Liver (tissue), 8 donors: ENCODE measurements at regions not wholly inside any gene's neighbourhood (a gene's known extent, or its start where the extent isn't known, plus 50 kb on each side); places are given as distances from the start of the nearest gene placed in this dataset.

Experiments
- DNase-seq: peaks from one replicate; pipeline ENCODE4 v3.0.0-alpha.2; 2017; ENCODE audit warnings: low spot score
- H3K27ac ChIP-seq, 2 donors: one replicate each; pipeline ENCODE4 v1.7.0; 2013; ENCODE audit warnings: inconsistent platforms in 2 of 2, low read length in 2 of 2, control low read depth in 1 of 2, low read depth in 1 of 2, mild to moderate bottlenecking in 1 of 2
- H3K27me3 ChIP-seq, 4 donors: one replicate each; pipeline versions ENCODE4 v1.6.1 to v1.7.0; 2013; ENCODE audit warnings: low read length in 3 of 4, inconsistent platforms in 1 of 4, mild to moderate bottlenecking in 1 of 4, moderate library complexity in 1 of 4; ENCODE audit not compliant: control insufficient read depth in 4 of 4, insufficient read depth in 4 of 4
- H3K36me3 ChIP-seq, 4 donors: one replicate each; pipeline versions ENCODE4 v1.6.1 to v1.7.0; 2013; ENCODE audit warnings: low read length in 3 of 4, mild to moderate bottlenecking in 3 of 4, low read depth in 1 of 4, moderate library complexity in 1 of 4; ENCODE audit not compliant: control insufficient read depth in 4 of 4, insufficient read depth in 3 of 4
- H3K4me1 ChIP-seq, 4 donors: one replicate each; pipeline versions ENCODE4 v1.6.1 to v1.7.0; 2013; ENCODE audit warnings: low read length in 3 of 4, mild to moderate bottlenecking in 3 of 4, moderate library complexity in 1 of 4; ENCODE audit not compliant: control insufficient read depth in 4 of 4, insufficient read depth in 4 of 4
- H3K4me3 ChIP-seq, 3 donors: one replicate each; pipeline versions ENCODE4 v1.6.1 to v1.7.0; 2013; ENCODE audit warnings: low read length in 3 of 3, control low read depth in 1 of 3, low read depth in 1 of 3, mild to moderate bottlenecking in 1 of 3
- H3K9ac ChIP-seq, 2 donors: one replicate each; pipeline ENCODE4 v1.7.0; 2013; ENCODE audit warnings: low read length in 2 of 2, mild to moderate bottlenecking in 2 of 2, moderate library complexity in 2 of 2, control low read depth in 1 of 2, low read depth in 1 of 2
- H3K9me3 ChIP-seq, 4 donors: one replicate each; pipeline versions ENCODE4 v1.6.1 to v1.7.0; 2013; ENCODE audit warnings: low read length in 3 of 4; ENCODE audit not compliant: control insufficient read depth in 4 of 4
- ATF3 ChIP-seq: IDR thresholded peaks from 2 replicates; pipeline ENCODE4 v1.6.1; 2016; ENCODE audit warnings: antibody characterized with exemption
- CTCF ChIP-seq: fragments of 150-350 bp; IDR thresholded peaks from 2 replicates; pipeline ENCODE4 v1.5.1; 2017; ENCODE audit warnings: improper control_type of control experiment, low read depth, low read length; ENCODE audit not compliant: missing input control
- EGR1 ChIP-seq, 2 donors: IDR thresholded peaks; 2 replicates each; pipeline ENCODE4 v1.6.1; 2016 to 2018; ENCODE audit warnings: antibody characterized with exemption in 2 of 2, low read depth in 2 of 2
- FOXA1 ChIP-seq: IDR thresholded peaks from 2 replicates; pipeline ENCODE4 v1.6.1; 2016; ENCODE audit warnings: antibody characterized with exemption
- FOXA2 ChIP-seq: IDR thresholded peaks from 2 replicates; pipeline ENCODE4 v1.6.1; 2016; ENCODE audit warnings: antibody characterized with exemption
- GABPA ChIP-seq, 2 donors: IDR thresholded peaks in 1 of 2; conservative IDR thresholded peaks in 1 of 2; 2 replicates each; pipeline ENCODE4 v1.6.1; 2016; ENCODE audit warnings: antibody characterized with exemption in 2 of 2, mild to moderate bottlenecking in 1 of 2, moderate library complexity in 1 of 2
- HNF4A ChIP-seq, 2 donors: conservative IDR thresholded peaks; 2 replicates each; pipeline ENCODE4 v1.6.1; 2016; ENCODE audit warnings: antibody characterized with exemption in 2 of 2, mild to moderate bottlenecking in 2 of 2
- HNF4G ChIP-seq: IDR thresholded peaks from 2 replicates; pipeline ENCODE4 v1.6.1; 2016; ENCODE audit warnings: antibody characterized with exemption
- JUND ChIP-seq, 2 donors: IDR thresholded peaks; 2 replicates each; pipeline ENCODE4 v1.6.1; 2016; ENCODE audit warnings: antibody characterized with exemption in 2 of 2
- MAX ChIP-seq: IDR thresholded peaks from 2 replicates; pipeline ENCODE4 v1.6.1; 2016; ENCODE audit warnings: antibody characterized with exemption
- NR2F2 ChIP-seq: IDR thresholded peaks from 2 replicates; pipeline ENCODE4 v1.6.1; 2016; ENCODE audit warnings: antibody characterized with exemption
- REST ChIP-seq: IDR thresholded peaks from 2 replicates; pipeline ENCODE4 v1.6.1; 2016; ENCODE audit warnings: antibody characterized with exemption, mild to moderate bottlenecking
- RXRA ChIP-seq, 2 donors: IDR thresholded peaks; 2 replicates each; pipeline ENCODE4 v1.6.1; 2017 to 2018; ENCODE audit warnings: antibody characterized with exemption in 2 of 2, mild to moderate bottlenecking in 1 of 2
- SP1 ChIP-seq: IDR thresholded peaks from 2 replicates; pipeline ENCODE4 v1.6.1; 2018; ENCODE audit warnings: antibody characterized with exemption, mild to moderate bottlenecking
- TAF1 ChIP-seq: conservative IDR thresholded peaks from 2 replicates; pipeline ENCODE4 v1.6.1; 2016; ENCODE audit warnings: antibody characterized with exemption, mild to moderate bottlenecking
- YY1 ChIP-seq: IDR thresholded peaks from 2 replicates; pipeline ENCODE4 v1.6.1; 2016; ENCODE audit warnings: antibody characterized with exemption, mild to moderate bottlenecking
- WGBS: extraction: QIAGEN DNeasy Blood & Tissue Kit; methylation state at CpG from one replicate; pipeline ENCODE4 v1.1.7; 2013; 5-methylcytosine and 5-hydroxymethylcytosine counted together
- donor health status: healthy.
- donor health status: healthy.
- donor health status: healthy.
- donor health status: healthy.
- donor health status: healthy.

- no peak for TF ChIP-seq JUND (IDR thresholded peaks at IDR 0.05)
Measured at GRCh38 chr22:27614650-27615007, 186.9 kb downstream of the MN1 start (continued).

GRCh38 chr22:27615408-27615807 lies 186.1 kb downstream of the MN1 start:
- peaks cover 0 to 7% (median 1%) of the 10 kb centered on the region in 4 donors for H3K9me3 ChIP-seq
- H3K9ac ChIP-seq, result no peak overlapping the region
- H3K36me3 ChIP-seq, result no peaks in the 10 kb centered on the region
- no peak overlapping the region for H3K27ac ChIP-seq
- H3K27me3 ChIP-seq, result peaks cover 0 to 9% (median 5%) of the 10 kb centered on the region in 4 donors
- 77% methylated on average over 12 of the region's 12 CpGs for WGBS
- no peak for TF ChIP-seq MAX
- no peak for TF ChIP-seq FOXA2
- TF ChIP-seq HNF4A (conservative IDR thresholded peaks at IDR 0.05), result no peak
- TF ChIP-seq TAF1, result no peak
- TF ChIP-seq REST, result no peak
- TF ChIP-seq YY1, result no peak
- no peak for TF ChIP-seq ATF3
- TF ChIP-seq CTCF, result no peak
- no peak for TF ChIP-seq SP1
- TF ChIP-seq GABPA (IDR thresholded peaks at IDR 0.05 in 1 of 2, conservative IDR thresholded peaks at IDR 0.05 in 1 of 2), result no peak
- TF ChIP-seq RXRA (IDR thresholded peaks at IDR 0.05), result no peak
- TF ChIP-seq NR2F2, result no peak
- TF ChIP-seq HNF4G, result no peak
- no peak for TF ChIP-seq FOXA1
- TF ChIP-seq JUND (IDR thresholded peaks at IDR 0.05), result no peak
- H3K4me3 ChIP-seq, result no peak overlapping the region
- no peaks in the 10 kb centered on the region for H3K4me1 ChIP-seq
- DNase-seq, result no peak

- peaks cover 0 to 9% (median 5%) of the 10 kb centered on the region in 4 donors for H3K27me3 ChIP-seq
- no peak overlapping the region for H3K4me3 ChIP-seq
- H3K9me3 ChIP-seq, result peaks cover 0 to 7% (median 1%) of the 10 kb centered on the region in 4 donors
- no peaks in the 10 kb centered on the region for H3K4me1 ChIP-seq
- no peak overlapping the region for H3K9ac ChIP-seq
- 63% methylated on average over 3 of the region's 3 CpGs for WGBS
- no peak for DNase-seq
- H3K27ac ChIP-seq, result no peak overlapping the region
- H3K36me3 ChIP-seq, result no peaks in the 10 kb centered on the region
- TF ChIP-seq EGR1 (IDR thresholded peaks at IDR 0.05; ENCODE audit: low read depth in 2 of 2) (no peak), NR2F2 (no peak), JUND (IDR thresholded peaks at IDR 0.05) (no peak), CTCF (no peak), MAX (no peak), FOXA2 (no peak), HNF4A (conservative IDR thresholded peaks at IDR 0.05) (no peak), ATF3 (no peak), REST (no peak)
Measured at GRCh38 chr22:27616033-27616432, 185.5 kb downstream of the MN1 start.
